UCSD-AML1 (cell line): ENCODE measurements at regions not wholly inside any gene's neighbourhood (a gene's known extent, or its start where the extent isn't known, plus 50 kb on each side); places are given as distances from the start of the nearest gene placed in this dataset.
"Not testable (repeated sequence)": the region's sequence is repeated elsewhere in the genome, so short reads cannot be mapped to it uniquely, and the experiment has no call there.

ENCODE experiments used
- DNase-seq: peaks from one replicate; lab custom pipeline; 2025; ENCODE audit not compliant: unreplicated experiment; lab: John Stamatoyannopoulos, UW

GRCh38 chr1:47593013-47593568 lies 155.2 kb downstream of the FOXD2 start:
- DNase-seq = no peak

DNA sequence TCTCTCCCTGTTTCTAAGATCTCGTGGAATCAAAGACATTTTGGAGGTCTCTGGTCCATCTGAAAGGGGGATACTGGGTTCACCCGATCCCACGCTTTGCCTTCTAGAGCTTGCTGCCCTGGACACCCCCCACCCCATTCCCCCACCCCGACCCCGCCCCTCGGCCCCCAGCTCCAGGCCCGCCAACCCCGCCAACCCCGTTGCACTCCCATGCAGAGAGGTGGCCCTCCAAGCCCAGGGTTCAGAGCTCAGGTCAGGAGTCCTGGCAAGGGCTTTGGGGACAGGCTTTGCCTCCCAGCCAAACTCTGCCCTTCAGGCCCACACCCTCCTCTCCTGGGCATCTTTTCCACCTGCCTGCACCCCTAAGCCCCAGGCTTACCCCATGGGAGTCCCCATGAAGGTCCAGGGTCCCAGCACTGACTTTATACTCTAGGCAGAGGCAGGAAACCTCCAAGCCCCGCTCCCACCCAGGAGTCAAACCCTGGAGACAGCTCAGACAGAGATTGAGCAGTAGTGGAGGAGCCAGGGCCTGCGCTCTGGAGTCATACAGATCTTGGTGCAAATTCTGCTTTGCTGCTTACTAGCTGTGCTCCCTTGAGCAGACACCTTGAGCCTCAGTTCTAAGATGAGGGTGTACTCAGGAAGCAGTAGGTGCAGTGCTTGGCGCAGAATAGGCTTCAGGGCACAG lies 155.9 kb downstream of the FOXD2 start:
- no peak for DNase-seq

GRCh38 chr1:47594627-47595026 lies 156.8 kb downstream of the FOXD2 start:
- no peak for DNase-seq

- DNase-seq = no peak
Measured at GRCh38 chr1:47596328-47596727, 158.5 kb downstream of the FOXD2 start.

GRCh38 chr1:47598357-47598756 lies 160.5 kb downstream of the FOXD2 start:
- no peak for DNase-seq

DNA sequence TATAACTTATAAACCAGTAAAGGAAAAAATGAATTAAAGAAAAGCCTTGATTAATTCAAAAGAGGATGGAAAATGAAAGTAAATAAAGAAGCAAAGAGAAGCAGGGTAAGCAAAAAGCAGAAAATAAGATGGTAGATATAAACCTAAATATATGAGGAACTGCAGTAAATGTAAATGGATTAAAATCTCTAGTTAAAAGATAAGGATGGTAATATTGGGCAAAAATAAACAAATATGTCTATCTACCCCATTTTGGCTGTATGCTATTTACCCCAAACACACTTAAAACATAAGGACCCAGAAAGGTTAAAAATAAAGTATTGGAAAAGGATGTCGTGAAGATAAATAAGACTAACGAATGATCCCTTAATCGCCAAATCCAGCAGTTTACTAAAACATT lies 161.9 kb downstream of the FOXD2 start:
- no peak for DNase-seq

GRCh38 chr1:47602491-47602890 lies 164.6 kb downstream of the FOXD2 start:
- not testable (repeated sequence) for DNase-seq

DNA sequence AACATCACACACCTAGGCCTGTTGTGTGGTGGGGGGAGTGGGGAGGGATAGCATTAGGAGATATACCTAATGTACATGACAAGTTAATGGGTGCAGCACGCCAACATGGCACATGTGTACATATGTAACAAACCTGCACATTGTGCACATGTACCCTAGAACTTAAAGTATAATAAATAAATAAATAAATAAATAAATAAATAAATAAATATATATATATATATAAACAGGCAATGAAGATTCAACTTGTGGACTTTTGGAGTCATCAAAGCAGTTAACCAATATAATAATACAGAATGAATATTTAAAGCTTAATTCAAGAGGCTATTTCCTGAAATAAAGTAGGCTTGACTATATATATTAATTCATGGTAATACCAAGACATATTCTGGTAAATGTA lies 167.0 kb downstream of the FOXD2 start:
- DNase-seq = not testable (repeated sequence)

DNA sequence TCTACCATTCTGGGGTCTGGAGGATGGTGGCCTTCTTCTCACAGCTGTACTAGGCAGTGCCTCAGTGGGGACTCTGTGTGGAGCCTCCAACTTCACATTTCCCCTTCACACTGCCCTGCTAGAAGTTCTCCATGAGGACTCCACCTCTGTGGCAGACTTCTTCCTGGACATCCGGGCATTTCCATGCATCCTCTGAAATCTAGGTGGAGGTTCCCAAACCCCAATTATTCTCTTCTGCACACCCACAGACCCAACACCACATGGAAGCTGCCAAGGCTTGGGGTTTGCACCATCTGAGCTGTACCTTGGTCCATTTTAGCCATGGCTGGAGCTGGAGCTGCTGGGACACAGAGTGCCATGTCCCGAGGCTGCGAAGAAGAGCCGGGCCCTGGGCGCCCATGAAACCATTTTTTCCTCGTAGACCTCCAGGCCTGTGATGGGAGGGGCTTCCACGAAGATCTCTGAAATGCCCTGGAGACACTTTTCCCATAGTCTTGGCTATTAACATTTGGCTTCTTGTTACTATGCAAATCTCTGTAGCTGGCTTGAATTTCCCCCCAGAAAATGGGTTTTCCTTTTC lies 170.5 kb downstream of the FOXD2 start:
- no peak for DNase-seq

GRCh38 chr1:47611992-47612391 lies 174.1 kb downstream of the FOXD2 start:
- no peak for DNase-seq

DNA sequence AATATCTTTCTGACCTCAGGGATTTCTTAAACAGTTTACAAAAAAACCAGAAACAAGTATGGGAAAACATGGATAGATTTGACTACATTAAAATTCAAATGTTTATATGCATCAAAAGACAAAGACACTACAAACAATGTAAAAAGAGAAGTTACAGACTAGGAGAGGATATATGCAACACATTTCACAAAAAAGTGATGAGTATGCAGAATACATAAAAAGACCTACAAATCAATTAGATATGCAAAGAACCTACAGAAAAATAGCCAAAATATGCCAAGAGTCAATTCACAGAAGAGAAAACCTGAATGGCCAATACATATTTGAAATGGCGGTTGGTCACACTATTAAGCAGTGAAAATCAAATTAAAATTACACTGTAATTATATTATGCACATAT lies 175.0 kb downstream of the FOXD2 start:
- DNase-seq = no peak

DNA sequence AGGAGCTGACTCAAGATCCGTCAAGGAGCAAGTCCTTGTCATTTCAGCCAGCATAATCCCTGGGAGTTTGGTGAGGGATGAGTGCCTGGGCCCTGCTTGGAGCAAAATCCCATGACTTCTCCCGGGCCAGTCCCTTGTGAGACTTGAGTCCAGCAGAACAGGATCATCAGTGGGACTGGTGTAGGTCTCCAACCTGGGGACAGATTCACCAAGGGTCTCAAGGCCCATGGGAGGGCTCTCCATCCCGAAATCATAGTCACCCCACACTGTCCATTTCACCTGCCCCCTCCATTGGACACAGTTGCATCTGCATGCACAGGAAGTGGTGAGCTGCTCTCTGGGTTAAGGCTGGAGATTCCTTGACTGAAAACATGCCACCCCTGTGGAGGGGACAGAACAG lies 178.2 kb downstream of the FOXD2 start:
- no peak for DNase-seq

GRCh38 chr1:47616906-47617305 lies 179.1 kb downstream of the FOXD2 start:
- DNase-seq = no peak

DNA sequence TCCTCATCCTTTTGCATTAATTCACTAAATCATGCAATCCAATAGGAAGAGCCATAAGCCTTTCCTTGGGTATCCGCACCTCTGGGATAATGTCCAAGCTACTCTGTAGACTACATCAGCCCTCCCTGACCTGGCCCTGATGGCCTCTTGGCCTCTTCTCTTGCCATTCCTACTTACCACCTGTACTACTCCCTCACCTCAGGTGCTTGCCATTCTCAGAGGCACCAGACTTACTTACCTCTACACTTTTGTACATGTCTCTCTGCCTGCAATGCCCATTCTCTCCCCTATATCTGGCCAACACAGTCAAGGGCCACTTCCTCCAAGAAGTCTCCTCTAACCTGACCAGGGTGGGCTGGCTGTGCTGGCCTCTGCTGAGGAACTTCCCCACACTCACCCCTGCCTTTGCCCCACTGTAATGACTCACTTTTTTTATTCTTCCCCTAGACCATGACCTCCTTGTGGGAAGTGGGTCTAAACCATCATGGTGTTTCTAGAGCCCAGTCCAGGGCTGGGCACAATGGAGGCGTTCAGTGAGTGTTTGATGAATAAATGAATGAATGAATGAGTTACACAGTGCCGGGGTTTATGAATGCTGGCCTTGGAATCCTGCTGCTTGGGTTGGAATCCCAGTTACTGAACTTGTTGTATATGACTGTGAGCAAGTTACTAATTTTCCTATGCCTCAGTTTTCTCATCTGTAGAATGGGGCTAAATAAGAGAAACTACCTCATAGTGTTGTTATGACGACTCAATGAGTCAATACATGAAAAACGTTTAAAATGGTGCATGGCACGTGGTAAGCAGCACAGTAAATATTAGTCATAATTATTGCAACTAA lies 179.8 kb downstream of the FOXD2 start:
- no peak for DNase-seq

GRCh38 chr1:47618222-47618720 lies 180.4 kb downstream of the FOXD2 start:
- no peak for DNase-seq

DNA sequence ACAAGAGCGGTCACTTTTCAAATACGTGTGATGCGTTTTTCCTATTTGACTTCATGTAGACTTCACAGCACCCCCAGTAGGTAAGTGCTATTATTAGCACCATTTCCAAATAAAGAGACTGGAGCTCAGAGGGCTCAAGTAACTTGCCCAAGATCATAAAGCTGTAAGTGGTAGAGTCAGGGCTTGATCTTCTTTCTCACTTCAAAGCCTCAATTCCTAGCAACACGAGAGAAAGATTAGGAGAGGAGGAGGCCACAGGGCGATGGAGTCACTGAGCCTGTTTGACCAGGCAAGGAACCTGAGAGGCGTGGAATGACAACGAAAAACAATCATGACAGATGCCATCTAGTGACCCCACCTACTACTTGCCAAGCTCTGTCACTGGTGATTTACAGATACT lies 181.0 kb downstream of the FOXD2 start:
- no peak for DNase-seq

- DNase-seq = no peak
Measured at GRCh38 chr1:47621483-47621882, 183.6 kb downstream of the FOXD2 start.

GRCh38 chr1:47621977-47622376 lies 184.1 kb downstream of the FOXD2 start:
- DNase-seq = no peak

DNA sequence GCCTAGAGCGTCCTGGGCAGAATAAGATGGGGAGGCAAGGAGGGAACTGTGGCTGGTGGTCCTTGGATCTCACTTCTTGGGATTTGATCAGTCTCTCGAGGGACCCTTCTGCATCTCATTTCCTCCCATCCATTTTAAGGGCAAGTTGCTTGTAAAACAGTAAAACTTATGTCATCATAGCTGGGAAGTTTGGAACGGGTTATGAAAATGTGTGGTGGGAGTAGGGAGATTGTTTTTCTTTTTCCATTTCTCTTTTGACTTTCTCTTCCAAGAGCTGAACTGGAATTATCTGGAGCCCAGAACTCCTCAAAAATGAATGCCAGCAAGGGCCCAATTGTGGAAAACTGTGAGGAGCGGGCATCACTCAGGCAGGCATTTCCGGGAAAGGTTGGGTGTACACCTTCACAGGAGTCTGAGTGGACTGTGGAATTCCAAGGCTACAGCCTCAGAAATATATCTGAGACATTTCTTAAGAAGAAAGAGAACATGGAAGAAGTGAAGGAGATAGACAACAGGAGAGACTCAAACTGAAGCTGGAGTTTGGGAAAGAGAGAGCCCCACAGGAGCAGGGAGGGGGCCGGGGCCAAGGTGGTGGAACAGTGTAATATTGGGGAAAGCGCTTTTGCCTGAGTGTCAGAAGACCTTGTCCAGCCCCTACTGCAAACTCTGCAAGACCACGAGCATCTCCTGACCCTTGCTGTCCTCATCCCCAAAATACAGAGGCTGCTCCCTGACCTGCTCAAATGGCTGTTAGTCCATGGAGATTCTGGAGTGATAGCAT lies 185.1 kb downstream of the FOXD2 start:
- DNase-seq = no peak

- DNase-seq = no peak
Measured at GRCh38 chr1:47623557-47623940, 185.7 kb downstream of the FOXD2 start.

DNA sequence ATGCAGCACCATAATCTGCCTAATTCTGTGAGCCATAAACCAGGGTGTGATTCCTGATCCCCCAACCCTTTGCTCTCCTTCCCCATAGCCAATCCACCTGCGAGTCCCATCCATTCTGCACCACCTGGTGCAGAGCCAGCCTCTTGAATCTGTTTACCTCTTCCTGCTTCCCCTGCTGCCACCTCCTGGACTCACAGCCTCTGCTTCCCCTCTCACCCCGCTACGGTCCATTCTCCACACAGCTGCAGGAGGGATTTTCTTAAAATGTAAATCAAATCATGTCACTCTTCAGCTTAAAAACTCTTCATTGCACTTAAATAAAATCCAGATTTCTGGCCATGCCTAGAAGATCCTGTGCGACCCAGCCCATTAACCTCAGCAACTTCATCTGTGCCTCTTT lies 186.7 kb downstream of the FOXD2 start:
- DNase-seq = no peak
